Spleen (tissue), 7 donors: ENCODE measurements at regions not wholly inside any gene's neighbourhood (a gene's known extent, or its start where the extent isn't known, plus 50 kb on each side); places are given as distances from the start of the nearest gene placed in this dataset.

Source experiments
- CTCF ChIP-seq, 11 experiments: fragments of 200-600 bp in 7 of 11; fragments of 450-650 bp in 4 of 11; sonication (generic) in 4 of 11; IDR thresholded peaks in 8 of 11; conservative IDR thresholded peaks in 3 of 11; 1 replicate in 7 of 11; 2 replicates in 4 of 11; pipeline versions ENCODE4 v1.4.0 to v1.8.0; 2016 to 2021; ENCODE audit warnings: antibody characterized with exemption in 11 of 11, inconsistent platforms in 4 of 11, mild to moderate bottlenecking in 1 of 11
- POLR2A ChIP-seq, 3 donors: fragments of 450-650 bp; IDR thresholded peaks; one replicate each; pipeline ENCODE4 v1.5.1; 2017; ENCODE audit warnings: antibody characterized with exemption in 3 of 3, mild to moderate bottlenecking in 1 of 3
- POLR2AphosphoS5 ChIP-seq, 3 donors: sonication (generic); formaldehyde crosslinking; IDR thresholded peaks; one replicate each; pipeline ENCODE4 v1.5.1; 2017; ENCODE audit warnings: antibody characterized with exemption in 3 of 3
- donor health status: DM: no; HTN: no; CAD: no; lungs with moderate emphysema.
- donor health status: DM: no; HTN: no; CAD: no.
- donor health status: DM: no; HTN: no; CAD: no.

GRCh38 chr1:219374046-219374566 lies 200.4 kb downstream of the LYPLAL1 start:
- no peak for TF ChIP-seq POLR2A (IDR thresholded peaks at IDR 0.05)
- no peak for TF ChIP-seq CTCF (IDR thresholded peaks at IDR 0.05 in 8 of 11, conservative IDR thresholded peaks at IDR 0.05 in 3 of 11)
- no peak for TF ChIP-seq POLR2AphosphoS5 (IDR thresholded peaks at IDR 0.05)
